Hypothalamus (tissue), 51 donors: ENCODE measurements at regions not wholly inside any gene's neighbourhood (a gene's known extent, or its start where the extent isn't known, plus 50 kb on each side); places are given as distances from the start of the nearest gene placed in this dataset.

Experiments used
- DNase-seq, 51 donors: peaks; one replicate each; lab custom pipeline; 2025; lab: John Stamatoyannopoulos, UW

- DNase-seq = no peak
These were observed 217.0 kb downstream of the OSR1 start for GRCh38 chr2:19141234-19142004.

GRCh38 chr2:19140463-19141208 lies 217.8 kb downstream of the OSR1 start:
- no peak for DNase-seq

GRCh38 chr2:19139386-19139785 lies 219.0 kb downstream of the OSR1 start:
- no peak for DNase-seq

GRCh38 chr2:19138264-19138825 lies 220.1 kb downstream of the OSR1 start:
- no peak for DNase-seq

GRCh38 chr2:19137433-19137832 lies 221.0 kb downstream of the OSR1 start:
- no peak for DNase-seq

- no peak for DNase-seq
These were observed 225.5 kb downstream of the OSR1 start for GRCh38 chr2:19132967-19133366.

GRCh38 chr2:19131871-19132270 lies 226.6 kb downstream of the OSR1 start:
- DNase-seq = no peak

- DNase-seq = no peak
These were observed 230.3 kb downstream of the OSR1 start for GRCh38 chr2:19128148-19128547.

GRCh38 chr2:19127616-19128015 lies 230.8 kb downstream of the OSR1 start:
- DNase-seq = no peak

- DNase-seq = no peak
These were observed 232.3 kb downstream of the OSR1 start for GRCh38 chr2:19125901-19126680.

GRCh38 chr2:19124135-19124534 lies 234.3 kb downstream of the OSR1 start:
- no peak for DNase-seq

GRCh38 chr2:19123556-19123955 lies 234.9 kb downstream of the OSR1 start:
- DNase-seq = no peak

- DNase-seq = no peak
These were observed 236.2 kb downstream of the OSR1 start for GRCh38 chr2:19122220-19122619.

GRCh38 chr2:19120941-19121750 lies 237.3 kb downstream of the OSR1 start:
- DNase-seq = peak in 26 of 51 donors; percentile 3 to 80 (median 31)

GRCh38 chr2:19120181-19120580 lies 238.2 kb downstream of the OSR1 start:
- peak in 2 of 51 donors; percentile 35 to 40 for DNase-seq

- DNase-seq = peak in 29 of 51 donors; percentile 3 to 87 (median 27)
These were observed 239.0 kb downstream of the OSR1 start for GRCh38 chr2:19119326-19120001.

- DNase-seq = no peak
These were observed 241.5 kb downstream of the OSR1 start for GRCh38 chr2:19116918-19117317.

GRCh38 chr2:19114754-19115231 lies 243.6 kb downstream of the OSR1 start:
- DNase-seq = no peak

- no peak for DNase-seq
These were observed 244.3 kb downstream of the OSR1 start for GRCh38 chr2:19114126-19114525.
